ENCODE measurements at regions not wholly inside any gene's neighbourhood (a gene's known extent, or its start where the extent isn't known, plus 50 kb on each side); places are given as distances from the start of the nearest gene placed in this dataset.

GRCh38 chr16:35753559-35754390 is 2294.4 kb downstream of the TP53TG3F start:
- no peak for TF ChIP-seq CTCF (conservative IDR thresholded peaks at IDR 0.05; ENCODE audit: low read depth)
- CTCF ChIA-PET = no interaction called here

GRCh38 chr16:35754391-35755369 is 2295.3 kb downstream of the TP53TG3F start:
- no peak for DNase-seq (ENCODE audit: low spot score)
- no peak for TF ChIP-seq CTCF (conservative IDR thresholded peaks at IDR 0.05; ENCODE audit: low read depth)
- ChIA-PET POLR2A (ENCODE audit: low non-redundant PET) (no interaction called here), CTCF (no interaction called here)
- no peak overlapping the region for H3K27ac ChIP-seq

More at GRCh38 chr16:35753559-35754390, 2294.4 kb downstream of the TP53TG3F start:
- no peak overlapping the region for H3K27ac ChIP-seq
- DNase-seq (ENCODE audit: low spot score) = no peak
- POLR2A ChIA-PET (ENCODE audit: low non-redundant PET) = no interaction called here

GRCh38 chr16:35788381-35788780 is 2329.0 kb downstream of the TP53TG3F start:
- ChIA-PET CTCF (no interaction called here), POLR2A (ENCODE audit: low non-redundant PET) (no interaction called here)
- no peak for DNase-seq (ENCODE audit: low spot score)
- no peak overlapping the region for H3K27ac ChIP-seq
- no peak for TF ChIP-seq CTCF (conservative IDR thresholded peaks at IDR 0.05; ENCODE audit: low read depth)

GRCh38 chr16:35792516-35793285 is 2333.3 kb downstream of the TP53TG3F start:
- CTCF ChIA-PET = no interaction called here

GRCh38 chr16:35793601-35794000 is 2334.2 kb downstream of the TP53TG3F start:
- ChIA-PET POLR2A (ENCODE audit: low non-redundant PET) (no interaction called here), CTCF (no interaction called here)
- H3K27ac ChIP-seq = no peak overlapping the region
- DNase-seq (ENCODE audit: low spot score) = no peak
- TF ChIP-seq CTCF (conservative IDR thresholded peaks at IDR 0.05; ENCODE audit: low read depth) = no peak

More at GRCh38 chr16:35792516-35793285, 2333.3 kb downstream of the TP53TG3F start:
- POLR2A ChIA-PET (ENCODE audit: low non-redundant PET) = no interaction called here
- no peak overlapping the region for H3K27ac ChIP-seq
- no peak for DNase-seq (ENCODE audit: low spot score)
- no peak for TF ChIP-seq CTCF (conservative IDR thresholded peaks at IDR 0.05; ENCODE audit: low read depth)

GRCh38 chr16:35794896-35795295 is 2335.5 kb downstream of the TP53TG3F start:
- ChIA-PET CTCF (no interaction called here), POLR2A (ENCODE audit: low non-redundant PET) (no interaction called here)
- TF ChIP-seq CTCF (conservative IDR thresholded peaks at IDR 0.05; ENCODE audit: low read depth) = no peak
- no peak for DNase-seq (ENCODE audit: low spot score)
- H3K27ac ChIP-seq = no peak overlapping the region

Data from RWPE1 (cell line).